ENCODE measurements at regions not wholly inside any gene's neighbourhood (a gene's known extent, or its start where the extent isn't known, plus 50 kb on each side); places are given as distances from the start of the nearest gene placed in this dataset.

- Mint-ChIP-seq H3K4me1 (peaks cover 10% of the 10 kb centered on the region), H3K36me3 (no peaks in the 10 kb centered on the region), H3K9me3 (no peaks in the 10 kb centered on the region), H3K27ac (no peak overlapping the region), H3K4me3 (no peak overlapping the region)
- ATAC-seq (no peak), DNase-seq (ENCODE audit: low spot score in 2 of 2) (no peak)
Observed at GRCh38 chr11:32313477-32313876, 121.9 kb downstream of the WT1 start.

DNA sequence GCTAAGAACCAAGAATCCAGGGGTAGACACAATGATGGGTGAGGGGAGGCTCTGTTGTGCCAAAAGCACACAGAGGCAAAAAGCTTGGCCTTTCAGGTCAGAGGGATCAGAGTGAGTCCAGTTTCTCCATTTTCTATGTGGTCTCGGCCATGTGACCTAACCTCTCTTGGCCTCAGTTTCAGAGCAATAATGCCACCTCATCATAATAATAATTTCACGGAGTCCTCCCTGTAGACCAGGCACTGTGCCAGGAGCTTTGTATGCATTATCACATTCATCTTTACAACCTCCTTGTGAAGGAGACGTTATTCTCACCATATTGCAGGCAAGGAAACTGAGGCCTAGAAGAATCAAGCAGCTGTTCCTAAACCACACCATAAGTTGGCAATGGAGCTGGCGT lies 120.2 kb downstream of the WT1 start:
- Mint-ChIP-seq H3K4me3 (no peak overlapping the region), H3K27ac (no peak overlapping the region), H3K4me1 (peaks cover 10% of the 10 kb centered on the region), H3K36me3 (no peaks in the 10 kb centered on the region), H3K9me3 (no peaks in the 10 kb centered on the region)
- no peak for ATAC-seq
- no peak for DNase-seq (ENCODE audit: low spot score in 2 of 2)

DNA sequence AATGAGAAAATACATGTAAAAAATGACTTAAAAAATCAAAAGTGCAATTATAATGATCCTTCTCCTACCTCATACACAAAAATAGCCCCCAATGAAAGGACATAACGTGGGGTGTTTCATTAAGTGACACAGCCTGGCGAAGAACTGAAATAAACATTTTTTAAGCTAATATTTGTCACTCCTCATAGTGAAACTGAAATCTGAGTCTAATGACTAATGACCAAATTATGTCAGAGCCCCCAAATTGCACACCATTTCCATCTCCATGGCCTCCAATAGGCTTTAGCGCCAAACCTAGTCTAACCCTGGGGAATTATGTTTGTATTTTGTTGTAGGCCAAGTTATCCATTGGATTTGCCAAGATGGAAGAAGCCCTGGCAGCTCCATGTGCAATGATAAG lies 119.1 kb downstream of the WT1 start:
- H3K36me3 Mint-ChIP-seq = no peaks in the 10 kb centered on the region
- DNase-seq (ENCODE audit: low spot score in 2 of 2) = no peak
- no peaks in the 10 kb centered on the region for H3K9me3 Mint-ChIP-seq

GRCh38 chr11:32316858-32317642 lies 118.3 kb downstream of the WT1 start:
- H3K9me3 Mint-ChIP-seq = no peaks in the 10 kb centered on the region
- no peak overlapping the region for H3K4me3 Mint-ChIP-seq
- ATAC-seq = no peak
- DNase-seq (ENCODE audit: low spot score in 2 of 2) = no peak
- no peaks in the 10 kb centered on the region for H3K36me3 Mint-ChIP-seq
- peaks cover 10% of the 10 kb centered on the region for H3K4me1 Mint-ChIP-seq
- H3K27ac Mint-ChIP-seq = no peak overlapping the region

More for the DNA sequence above, 119.1 kb downstream of the WT1 start:
- no peak overlapping the region for H3K4me3 Mint-ChIP-seq
- no peak overlapping the region for H3K27ac Mint-ChIP-seq
- H3K4me1 Mint-ChIP-seq = peaks cover 10% of the 10 kb centered on the region
- ATAC-seq = no peak

DNA sequence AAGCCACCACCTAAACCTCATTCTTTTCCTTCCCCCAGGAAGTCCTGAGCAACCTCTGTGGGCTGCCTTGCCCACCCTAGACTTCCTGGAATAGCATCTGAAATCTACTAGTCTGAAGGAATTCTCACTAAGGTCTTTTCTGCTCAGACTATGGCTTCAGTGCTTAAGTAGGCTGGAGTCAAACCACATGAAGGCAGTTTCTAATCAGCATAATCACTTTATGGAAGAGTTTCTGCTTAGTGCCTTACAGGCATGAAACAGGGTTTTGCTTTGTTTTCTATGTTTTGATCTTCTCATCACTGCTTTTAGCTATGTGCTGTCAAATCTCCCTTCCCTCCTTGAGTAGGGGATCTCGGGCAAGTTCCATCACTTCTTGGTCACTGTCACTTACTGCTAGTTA lies 117.7 kb downstream of the WT1 start:
- peaks cover 10% of the 10 kb centered on the region for H3K4me1 Mint-ChIP-seq
- H3K36me3 Mint-ChIP-seq = no peaks in the 10 kb centered on the region
- ATAC-seq (peak; percentile 24), DNase-seq (ENCODE audit: low spot score in 2 of 2) (no peak)
- H3K9me3 Mint-ChIP-seq = no peaks in the 10 kb centered on the region
- no peak overlapping the region for H3K4me3 Mint-ChIP-seq
- no peak overlapping the region for H3K27ac Mint-ChIP-seq

DNA sequence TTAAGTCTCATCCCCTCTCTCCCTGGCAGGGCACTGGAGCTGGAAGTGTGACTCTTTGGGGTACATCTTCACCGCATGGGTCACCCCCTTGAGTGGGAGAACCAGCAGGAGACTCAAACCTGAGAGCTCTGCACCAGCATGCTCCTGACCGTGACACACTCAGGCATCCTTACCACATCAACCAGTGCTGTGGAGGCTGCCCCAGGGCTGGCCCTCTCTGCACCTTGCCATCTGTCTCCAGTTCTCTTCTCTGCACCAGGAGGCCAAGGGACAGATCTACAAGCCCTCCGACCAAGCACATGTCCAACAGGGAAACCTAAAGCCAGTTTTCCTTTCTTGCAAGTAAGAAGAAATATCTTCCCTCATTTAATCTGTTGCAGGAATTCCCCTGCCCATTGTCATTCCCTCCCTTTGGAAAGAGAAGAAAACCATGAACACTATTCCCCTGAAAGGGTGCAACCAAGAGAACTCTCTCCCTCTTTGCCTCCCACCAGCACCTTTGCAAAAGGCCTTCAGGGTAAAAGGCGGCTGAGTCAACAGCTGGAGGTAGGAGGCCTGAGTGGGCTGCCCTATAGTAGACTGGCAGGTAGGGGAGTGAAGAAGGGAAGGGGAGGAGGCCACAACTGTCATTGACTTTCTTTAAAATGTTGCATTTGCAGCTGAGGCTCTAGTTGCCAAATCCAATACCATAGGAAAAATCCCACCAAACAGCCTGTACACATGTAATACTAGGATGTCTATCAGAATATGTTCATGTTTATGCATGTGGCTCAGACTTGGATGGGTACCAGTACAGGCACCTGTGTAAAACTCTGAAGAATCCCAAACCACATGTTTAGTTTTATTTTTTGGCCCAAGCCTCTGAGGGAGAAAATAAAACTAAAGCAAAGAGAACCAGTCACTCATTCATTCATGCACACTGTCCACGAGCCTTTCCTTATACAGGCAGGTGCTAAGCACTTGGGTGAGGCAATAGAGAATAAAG lies 117.0 kb downstream of the WT1 start:
- no peaks in the 10 kb centered on the region for H3K36me3 Mint-ChIP-seq
- peak; percentile 43 for ATAC-seq
- H3K4me1 Mint-ChIP-seq = peaks cover 10% of the 10 kb centered on the region
- H3K9me3 Mint-ChIP-seq = no peaks in the 10 kb centered on the region
- no peak overlapping the region for H3K27ac Mint-ChIP-seq
- DNase-seq (ENCODE audit: low spot score in 2 of 2) = no peak
- H3K4me3 Mint-ChIP-seq = no peak overlapping the region

DNA sequence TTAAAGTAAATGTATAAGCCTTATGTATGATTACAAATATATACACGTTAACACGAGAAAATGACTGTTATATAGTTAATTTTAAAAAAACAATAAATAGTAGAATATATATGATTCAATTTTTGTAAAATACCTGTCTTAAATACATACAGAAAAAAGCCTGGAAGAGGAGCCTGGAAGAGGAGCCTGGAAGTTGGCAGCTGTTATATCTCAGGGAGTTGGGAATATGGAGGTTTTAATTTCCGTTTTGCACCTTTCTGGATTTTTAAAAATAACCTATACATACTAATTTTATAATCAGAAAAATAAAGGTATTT lies 111.6 kb downstream of the WT1 start:
- Mint-ChIP-seq H3K36me3 (no peaks in the 10 kb centered on the region), H3K9me3 (no peaks in the 10 kb centered on the region), H3K4me3 (no peak overlapping the region), H3K27ac (no peak overlapping the region), H3K4me1 (no peaks in the 10 kb centered on the region)
- ATAC-seq (no peak), DNase-seq (ENCODE audit: low spot score in 2 of 2) (no peak)

- DNase-seq (ENCODE audit: low spot score in 2 of 2) = no peak
- Mint-ChIP-seq H3K36me3 (no peaks in the 10 kb centered on the region), H3K27ac (no peak overlapping the region), H3K4me1 (no peaks in the 10 kb centered on the region), H3K9me3 (no peaks in the 10 kb centered on the region), H3K4me3 (no peak overlapping the region)
- ATAC-seq = no peak
Observed at GRCh38 chr11:32325187-32325586, 110.2 kb downstream of the WT1 start.

DNA sequence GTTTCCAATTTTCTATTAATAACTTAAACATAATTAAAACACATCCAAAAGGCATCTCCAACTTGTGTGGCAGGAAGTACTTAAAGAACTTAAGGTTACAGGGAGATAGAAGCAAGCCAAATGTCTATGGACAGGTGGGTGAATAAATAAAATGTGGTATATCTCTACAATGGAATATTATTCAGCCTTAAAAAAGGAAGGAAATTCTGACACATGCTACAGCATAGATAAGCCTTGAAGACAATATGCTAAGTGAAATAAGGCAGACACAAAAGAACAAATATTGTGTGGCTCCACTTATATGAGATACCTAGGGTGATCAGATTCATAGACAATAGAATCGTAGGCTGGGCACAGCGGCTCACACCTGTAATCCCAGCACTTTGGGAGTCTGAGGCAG lies 109.6 kb downstream of the WT1 start:
- H3K4me3 Mint-ChIP-seq = no peak overlapping the region
- H3K4me1 Mint-ChIP-seq = no peaks in the 10 kb centered on the region
- H3K36me3 Mint-ChIP-seq = no peaks in the 10 kb centered on the region
- no peaks in the 10 kb centered on the region for H3K9me3 Mint-ChIP-seq
- no peak for ATAC-seq
- no peak for DNase-seq (ENCODE audit: low spot score in 2 of 2)
- H3K27ac Mint-ChIP-seq = no peak overlapping the region

GRCh38 chr11:32326522-32326921 lies 108.8 kb downstream of the WT1 start:
- Mint-ChIP-seq H3K27ac (no peak overlapping the region), H3K4me3 (no peak overlapping the region), H3K9me3 (no peaks in the 10 kb centered on the region), H3K4me1 (no peaks in the 10 kb centered on the region), H3K36me3 (no peaks in the 10 kb centered on the region)
- ATAC-seq (no peak), DNase-seq (ENCODE audit: low spot score in 2 of 2) (no peak)

- Mint-ChIP-seq H3K27ac (no peak overlapping the region), H3K4me1 (no peaks in the 10 kb centered on the region), H3K36me3 (no peaks in the 10 kb centered on the region), H3K4me3 (no peak overlapping the region), H3K9me3 (no peaks in the 10 kb centered on the region)
- DNase-seq (ENCODE audit: low spot score in 2 of 2) (no peak), ATAC-seq (no peak)
Observed at GRCh38 chr11:32328392-32328791, 106.9 kb downstream of the WT1 start.

- H3K27ac Mint-ChIP-seq = no peak overlapping the region
- ATAC-seq = no peak
- H3K36me3 Mint-ChIP-seq = no peaks in the 10 kb centered on the region
- H3K9me3 Mint-ChIP-seq = no peaks in the 10 kb centered on the region
- no peak overlapping the region for H3K4me3 Mint-ChIP-seq
- DNase-seq (ENCODE audit: low spot score in 2 of 2) = no peak
- no peaks in the 10 kb centered on the region for H3K4me1 Mint-ChIP-seq
Observed at GRCh38 chr11:32331098-32331497, 104.2 kb downstream of the WT1 start.

DNA sequence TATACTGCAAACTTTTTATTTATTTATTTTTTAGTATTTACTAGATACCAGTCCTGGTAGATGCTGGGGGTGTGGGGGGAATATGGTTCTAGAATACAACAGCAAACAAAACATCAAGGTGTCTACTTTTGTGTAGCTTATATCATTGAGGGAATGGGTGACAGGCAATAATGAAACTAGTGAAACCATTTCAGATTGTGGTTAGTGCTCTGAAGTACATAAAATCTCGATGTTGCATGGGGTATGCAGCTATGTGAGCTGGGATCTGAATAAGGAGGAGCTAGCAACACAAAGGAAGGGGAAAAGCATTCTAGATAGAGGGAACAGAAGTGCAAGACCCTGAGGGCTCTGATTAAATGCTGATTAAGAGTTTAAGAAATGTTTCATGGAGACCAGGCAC lies 103.5 kb downstream of the WT1 start:
- ATAC-seq (no peak), DNase-seq (ENCODE audit: low spot score in 2 of 2) (no peak)
- H3K4me1 Mint-ChIP-seq = no peaks in the 10 kb centered on the region
- H3K36me3 Mint-ChIP-seq = no peaks in the 10 kb centered on the region
- no peak overlapping the region for H3K4me3 Mint-ChIP-seq
- H3K9me3 Mint-ChIP-seq = no peaks in the 10 kb centered on the region
- no peak overlapping the region for H3K27ac Mint-ChIP-seq

DNA sequence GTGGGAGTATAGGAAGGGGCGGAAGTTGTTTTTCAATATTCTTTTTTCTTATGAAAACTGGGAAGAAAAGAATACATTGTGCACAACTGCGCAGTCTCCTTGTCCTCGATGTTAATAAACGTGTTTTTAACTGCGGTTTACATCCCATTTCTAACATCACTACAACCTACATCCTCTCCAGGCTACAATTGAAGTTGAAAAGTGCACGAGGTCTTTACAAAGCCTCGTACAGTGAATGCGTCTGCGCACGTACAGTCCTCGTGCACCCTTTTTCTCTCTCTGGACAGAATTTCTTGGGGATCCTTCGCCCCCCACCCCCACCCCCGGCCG lies 102.4 kb downstream of the WT1 start:
- DNase-seq (ENCODE audit: low spot score in 2 of 2) = no peak
- H3K9me3 Mint-ChIP-seq = no peaks in the 10 kb centered on the region
- H3K4me1 Mint-ChIP-seq = no peaks in the 10 kb centered on the region
- no peak overlapping the region for H3K27ac Mint-ChIP-seq
- H3K4me3 Mint-ChIP-seq = peak overlapping the region; percentile 50
- H3K36me3 Mint-ChIP-seq = no peaks in the 10 kb centered on the region
- ATAC-seq = no peak

- DNase-seq (ENCODE audit: low spot score in 2 of 2) (no peak), ATAC-seq (peak; percentile 52)
- Mint-ChIP-seq H3K9me3 (no peaks in the 10 kb centered on the region), H3K27ac (no peak overlapping the region), H3K4me1 (no peaks in the 10 kb centered on the region), H3K36me3 (no peaks in the 10 kb centered on the region), H3K4me3 (peak overlapping the region; percentile 50)
Observed at GRCh38 chr11:32333320-32333991, 101.9 kb downstream of the WT1 start.

GRCh38 chr11:32334822-32335221 lies 100.5 kb downstream of the WT1 start:
- no peak for ATAC-seq
- peak in 1 of 2 donors; percentile 54 for DNase-seq (ENCODE audit: low spot score in 2 of 2)
- Mint-ChIP-seq H3K4me1 (no peaks in the 10 kb centered on the region), H3K27ac (no peak overlapping the region), H3K4me3 (no peak overlapping the region), H3K36me3 (no peaks in the 10 kb centered on the region), H3K9me3 (no peaks in the 10 kb centered on the region)
